ENCODE measurements at regions not wholly inside any gene's neighbourhood (a gene's known extent, or its start where the extent isn't known, plus 50 kb on each side); places are given as distances from the start of the nearest gene placed in this dataset.

GRCh38 chr9:79409182-79409823 is 162.5 kb upstream of the TLE4 start:
- H3K36me3 ChIP-seq: no peaks in the 10 kb centered on the region
- H3K4me1 ChIP-seq: no peaks in the 10 kb centered on the region
- H3K9me3 ChIP-seq: no peaks in the 10 kb centered on the region
- DNase-seq: no peak
- no peak overlapping the region for H3K4me3 ChIP-seq
- no peaks in the 10 kb centered on the region for H3K27me3 ChIP-seq
- H3K27ac ChIP-seq: no peak overlapping the region
- no peak overlapping the region for H3K9ac ChIP-seq (ENCODE audit: low read depth in 2 of 2, low read length in 2 of 2)
- intact Hi-C loops (cut with DNase I): no loop called here
- TF ChIP-seq CTCF (IDR thresholded peaks at IDR 0.05): no peak

- intact Hi-C loops (cut with DNase I): no loop called here
- Histone ChIP-seq H3K27ac (no peak overlapping the region), H3K4me3 (no peak overlapping the region), H3K9ac (ENCODE audit: low read depth in 2 of 2, low read length in 2 of 2) (no peak overlapping the region), H3K36me3 (no peaks in the 10 kb centered on the region), H3K9me3 (no peaks in the 10 kb centered on the region), H3K27me3 (no peaks in the 10 kb centered on the region), H3K4me1 (no peaks in the 10 kb centered on the region)
- no peak for TF ChIP-seq CTCF (IDR thresholded peaks at IDR 0.05)
- no peak for DNase-seq
Observed at GRCh38 chr9:79425840-79426239, 145.9 kb upstream of the TLE4 start.

- no peaks in the 10 kb centered on the region for H3K4me1 ChIP-seq
- intact Hi-C loops (cut with DNase I): no loop called here
- no peak overlapping the region for H3K4me3 ChIP-seq
- no peak for TF ChIP-seq CTCF (IDR thresholded peaks at IDR 0.05)
- H3K9ac ChIP-seq (ENCODE audit: low read depth in 2 of 2, low read length in 2 of 2): no peak overlapping the region
- H3K36me3 ChIP-seq: no peaks in the 10 kb centered on the region
- no peak overlapping the region for H3K27ac ChIP-seq
- DNase-seq: no peak
- H3K9me3 ChIP-seq: no peaks in the 10 kb centered on the region
- no peaks in the 10 kb centered on the region for H3K27me3 ChIP-seq
Observed at GRCh38 chr9:79428422-79428821, 143.3 kb upstream of the TLE4 start.

- Histone ChIP-seq H3K4me1 (no peaks in the 10 kb centered on the region), H3K36me3 (no peaks in the 10 kb centered on the region), H3K9me3 (no peaks in the 10 kb centered on the region), H3K27ac (no peak overlapping the region), H3K9ac (ENCODE audit: low read depth in 2 of 2, low read length in 2 of 2) (no peak overlapping the region), H3K27me3 (no peaks in the 10 kb centered on the region), H3K4me3 (no peak overlapping the region)
- intact Hi-C loops (cut with DNase I): no loop called here
- TF ChIP-seq CTCF (IDR thresholded peaks at IDR 0.05): no peak
- no peak for DNase-seq
Observed at GRCh38 chr9:79430619-79431018, 141.1 kb upstream of the TLE4 start.

- H3K4me3 ChIP-seq: no peak overlapping the region
- H3K27ac ChIP-seq: no peak overlapping the region
- H3K27me3 ChIP-seq: no peaks in the 10 kb centered on the region
- no peaks in the 10 kb centered on the region for H3K36me3 ChIP-seq
- no peak for DNase-seq
- no peak overlapping the region for H3K9ac ChIP-seq (ENCODE audit: low read depth in 2 of 2, low read length in 2 of 2)
- H3K4me1 ChIP-seq: no peaks in the 10 kb centered on the region
- intact Hi-C loops (cut with DNase I): no loop called here
- H3K9me3 ChIP-seq: no peaks in the 10 kb centered on the region
- no peak for TF ChIP-seq CTCF (IDR thresholded peaks at IDR 0.05)
Observed at GRCh38 chr9:79431019-79431679, 140.6 kb upstream of the TLE4 start.

Data from colonic mucosa (tissue), 4 donors.